Ishikawa (cell line): ENCODE measurements at regions not wholly inside any gene's neighbourhood (a gene's known extent, or its start where the extent isn't known, plus 50 kb on each side); places are given as distances from the start of the nearest gene placed in this dataset.

ENCODE experiments used
- CEBPB ChIP-seq: IDR thresholded peaks from 2 replicates; pipeline ENCODE4 v1.6.1; 2012
- CREB1 ChIP-seq: IDR thresholded peaks from 2 replicates; pipeline ENCODE4 v1.6.1; 2012; ENCODE audit warnings: low read depth
- EGR1 ChIP-seq: IDR thresholded peaks from 2 replicates; pipeline ENCODE4 v1.6.1; 2012
- EP300 ChIP-seq: IDR thresholded peaks from 2 replicates; pipeline ENCODE4 v1.6.1; 2012; ENCODE audit warnings: borderline replicate concordance
- FOXM1 ChIP-seq: IDR thresholded peaks from 2 replicates; pipeline ENCODE4 v1.6.1; 2012; ENCODE audit warnings: low read depth, borderline replicate concordance
- NFIC ChIP-seq: IDR thresholded peaks from 2 replicates; pipeline ENCODE4 v1.6.1; 2012
- RAD21 ChIP-seq: IDR thresholded peaks from 2 replicates; pipeline ENCODE4 v1.6.1; 2012; ENCODE audit warnings: low read depth
- TAF1 ChIP-seq: IDR thresholded peaks from 2 replicates; pipeline ENCODE4 v1.6.1; 2012; ENCODE audit warnings: low read depth, mild to moderate bottlenecking
- TCF12 ChIP-seq: IDR thresholded peaks from 2 replicates; pipeline ENCODE4 v1.6.1; 2012; ENCODE audit warnings: low read depth
- TEAD4 ChIP-seq: IDR thresholded peaks from 2 replicates; pipeline ENCODE4 v1.6.1; 2012
- YY1 ChIP-seq: IDR thresholded peaks from 2 replicates; pipeline ENCODE4 v1.6.1; 2012; ENCODE audit warnings: low read depth
- ZBTB7A ChIP-seq: IDR thresholded peaks from 2 replicates; pipeline ENCODE4 v1.6.1; 2012; ENCODE audit warnings: low read depth
- TF ChIP-seq, protein P1 (sequence below): IDR thresholded peaks from 2 replicates; pipeline ENCODE4 v1.6.1; 2012; ENCODE audit warnings: low read depth, mild to moderate bottlenecking
- TF ChIP-seq, protein P2 (sequence below): IDR thresholded peaks from 2 replicates; pipeline ENCODE4 v1.6.1; 2012
- TF ChIP-seq, protein P3 (sequence below): IDR thresholded peaks from 2 replicates; pipeline ENCODE4 v1.6.1; 2012

DNA sequence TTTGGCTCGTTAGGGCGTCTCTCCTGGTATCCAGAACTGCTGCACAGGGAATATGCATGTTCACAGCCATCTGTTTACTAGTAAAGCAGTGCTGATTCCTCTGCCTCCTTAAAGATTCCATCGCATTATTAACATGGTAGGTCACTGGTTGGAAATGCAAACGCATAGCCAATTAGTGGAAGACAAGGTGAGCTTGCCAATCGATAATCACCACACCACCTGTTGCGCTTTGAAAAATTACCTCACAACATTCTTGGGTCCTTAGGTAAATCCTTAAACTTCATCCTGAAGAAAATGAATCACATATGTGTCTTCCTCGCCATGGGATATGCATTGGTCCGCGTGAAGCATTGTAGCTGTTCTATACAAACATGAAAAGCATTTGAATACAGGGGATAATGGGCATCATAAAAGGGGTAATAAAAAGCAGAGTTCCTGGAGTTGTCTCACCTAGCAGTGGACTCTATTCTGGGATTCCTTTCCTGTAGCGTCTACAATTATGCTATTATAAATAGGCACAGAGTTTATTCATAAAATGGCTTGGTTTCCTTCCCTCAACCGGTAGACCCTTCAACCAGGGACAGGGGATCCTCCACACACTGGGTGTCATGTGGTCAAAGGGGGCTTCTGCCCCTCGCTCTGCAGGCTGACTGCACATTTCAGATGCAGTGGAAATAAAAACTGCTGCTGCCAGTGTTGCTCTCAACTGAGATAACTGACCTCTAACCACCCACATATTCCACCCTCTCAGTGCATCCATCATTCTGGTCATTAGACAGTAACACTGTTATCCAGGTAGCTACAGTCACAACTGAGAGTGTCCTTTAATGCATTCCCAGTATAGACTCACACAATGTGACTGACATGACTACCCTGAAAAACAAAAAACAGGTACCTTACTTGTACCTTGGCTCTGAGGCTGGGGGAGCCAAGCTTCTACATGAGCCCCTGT is 389.2 kb upstream of the NFE2L3 start:
- TF ChIP-seq TCF12 = no peak
- TF ChIP-seq CEBPB = no peak
- no peak for TF ChIP-seq TEAD4
- TF ChIP-seq FOXM1 = no peak
- no peak for TF ChIP-seq NFIC
- TF ChIP-seq, protein P1, sequence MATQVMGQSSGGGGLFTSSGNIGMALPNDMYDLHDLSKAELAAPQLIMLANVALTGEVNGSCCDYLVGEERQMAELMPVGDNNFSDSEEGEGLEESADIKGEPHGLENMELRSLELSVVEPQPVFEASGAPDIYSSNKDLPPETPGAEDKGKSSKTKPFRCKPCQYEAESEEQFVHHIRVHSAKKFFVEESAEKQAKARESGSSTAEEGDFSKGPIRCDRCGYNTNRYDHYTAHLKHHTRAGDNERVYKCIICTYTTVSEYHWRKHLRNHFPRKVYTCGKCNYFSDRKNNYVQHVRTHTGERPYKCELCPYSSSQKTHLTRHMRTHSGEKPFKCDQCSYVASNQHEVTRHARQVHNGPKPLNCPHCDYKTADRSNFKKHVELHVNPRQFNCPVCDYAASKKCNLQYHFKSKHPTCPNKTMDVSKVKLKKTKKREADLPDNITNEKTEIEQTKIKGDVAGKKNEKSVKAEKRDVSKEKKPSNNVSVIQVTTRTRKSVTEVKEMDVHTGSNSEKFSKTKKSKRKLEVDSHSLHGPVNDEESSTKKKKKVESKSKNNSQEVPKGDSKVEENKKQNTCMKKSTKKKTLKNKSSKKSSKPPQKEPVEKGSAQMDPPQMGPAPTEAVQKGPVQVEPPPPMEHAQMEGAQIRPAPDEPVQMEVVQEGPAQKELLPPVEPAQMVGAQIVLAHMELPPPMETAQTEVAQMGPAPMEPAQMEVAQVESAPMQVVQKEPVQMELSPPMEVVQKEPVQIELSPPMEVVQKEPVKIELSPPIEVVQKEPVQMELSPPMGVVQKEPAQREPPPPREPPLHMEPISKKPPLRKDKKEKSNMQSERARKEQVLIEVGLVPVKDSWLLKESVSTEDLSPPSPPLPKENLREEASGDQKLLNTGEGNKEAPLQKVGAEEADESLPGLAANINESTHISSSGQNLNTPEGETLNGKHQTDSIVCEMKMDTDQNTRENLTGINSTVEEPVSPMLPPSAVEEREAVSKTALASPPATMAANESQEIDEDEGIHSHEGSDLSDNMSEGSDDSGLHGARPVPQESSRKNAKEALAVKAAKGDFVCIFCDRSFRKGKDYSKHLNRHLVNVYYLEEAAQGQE = no peak
- no peak for TF ChIP-seq YY1
- TF ChIP-seq CREB1 = no peak
- no peak for TF ChIP-seq TAF1
- TF ChIP-seq, protein P2, sequence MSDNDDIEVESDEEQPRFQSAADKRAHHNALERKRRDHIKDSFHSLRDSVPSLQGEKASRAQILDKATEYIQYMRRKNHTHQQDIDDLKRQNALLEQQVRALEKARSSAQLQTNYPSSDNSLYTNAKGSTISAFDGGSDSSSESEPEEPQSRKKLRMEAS = no peak
- TF ChIP-seq EGR1 = no peak
- no peak for TF ChIP-seq RAD21
- TF ChIP-seq EP300 = no peak
- no peak for TF ChIP-seq ZBTB7A
- TF ChIP-seq, protein P3, sequence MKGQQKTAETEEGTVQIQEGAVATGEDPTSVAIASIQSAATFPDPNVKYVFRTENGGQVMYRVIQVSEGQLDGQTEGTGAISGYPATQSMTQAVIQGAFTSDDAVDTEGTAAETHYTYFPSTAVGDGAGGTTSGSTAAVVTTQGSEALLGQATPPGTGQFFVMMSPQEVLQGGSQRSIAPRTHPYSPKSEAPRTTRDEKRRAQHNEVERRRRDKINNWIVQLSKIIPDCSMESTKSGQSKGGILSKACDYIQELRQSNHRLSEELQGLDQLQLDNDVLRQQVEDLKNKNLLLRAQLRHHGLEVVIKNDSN = no peak

DNA sequence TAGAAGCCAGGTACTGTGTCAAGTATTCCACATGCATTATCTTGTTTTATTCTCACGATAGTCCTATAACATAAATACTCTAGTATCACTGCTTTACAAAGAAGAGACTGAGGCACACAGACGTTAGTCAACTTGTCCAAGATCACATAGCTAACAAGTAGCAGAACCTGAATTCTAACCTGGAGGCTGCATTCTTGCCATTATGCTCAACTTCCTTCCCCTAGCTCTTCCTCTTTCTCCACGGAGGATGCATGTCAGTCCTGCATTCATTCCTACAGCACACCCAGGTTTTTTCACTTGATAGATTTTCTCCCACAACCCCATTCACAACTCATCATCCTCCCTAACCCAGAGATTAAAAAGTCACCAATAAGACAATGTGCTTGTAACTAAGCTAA is 388.5 kb upstream of the NFE2L3 start:
- TF ChIP-seq CREB1 = no peak
- no peak for TF ChIP-seq EGR1
- no peak for TF ChIP-seq ZBTB7A
- TF ChIP-seq FOXM1 = no peak

DNA sequence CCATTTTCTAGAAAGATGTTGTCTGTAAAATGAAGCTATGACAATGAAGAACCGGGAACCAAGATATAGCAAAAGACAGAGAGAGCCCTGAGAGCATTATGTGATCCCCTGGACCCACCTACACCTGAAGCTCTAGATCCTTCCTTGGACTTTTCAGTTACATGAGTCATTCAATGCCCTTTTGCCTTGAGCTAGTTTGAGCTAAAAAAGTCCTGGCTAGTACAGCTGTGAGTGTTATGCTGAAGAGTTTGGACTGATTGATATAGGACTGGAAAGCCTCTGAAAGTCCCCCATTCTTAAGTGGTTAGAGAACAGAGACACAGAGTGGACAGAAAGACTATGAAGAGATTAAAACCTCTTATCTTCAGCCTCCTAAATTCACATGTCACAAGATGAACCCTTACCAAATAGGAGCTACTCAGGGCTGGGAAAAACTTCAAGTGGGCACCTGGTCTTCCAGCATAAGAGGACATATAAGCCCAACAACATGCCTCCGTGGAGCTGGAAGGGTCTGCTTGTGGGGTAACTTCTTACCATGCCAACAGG is 386.8 kb upstream of the NFE2L3 start:
- TF ChIP-seq ZBTB7A (no peak), TAF1 (no peak), RAD21 (no peak), TEAD4 (no peak), YY1 (no peak)

DNA sequence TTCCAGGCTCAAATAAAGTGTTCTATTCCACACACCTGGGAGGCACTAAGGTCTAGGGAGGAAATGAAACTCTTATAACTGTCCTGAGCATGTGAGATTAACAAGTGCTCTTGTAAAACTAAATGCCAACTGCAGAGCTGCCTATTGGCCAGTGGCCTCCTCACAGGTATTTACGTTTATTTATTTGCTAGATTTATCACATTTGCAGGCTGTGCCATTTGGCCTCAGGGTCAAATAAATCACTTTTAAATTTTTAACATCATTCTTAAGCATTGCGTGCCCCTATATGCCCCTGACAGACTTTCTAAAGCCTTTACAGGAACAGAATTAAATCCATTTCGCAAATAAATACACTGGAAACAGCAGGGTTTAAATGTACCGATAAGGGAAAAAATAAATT is 381.8 kb upstream of the NFE2L3 start:
- TF ChIP-seq TAF1 (no peak), RAD21 (no peak), CEBPB (no peak), CREB1 (no peak), TEAD4 (no peak), EP300 (no peak), ZBTB7A (no peak), FOXM1 (no peak)
- TF ChIP-seq, protein P1 = no peak
- TF ChIP-seq, protein P3 = no peak
- TF ChIP-seq, protein P2 = no peak

DNA sequence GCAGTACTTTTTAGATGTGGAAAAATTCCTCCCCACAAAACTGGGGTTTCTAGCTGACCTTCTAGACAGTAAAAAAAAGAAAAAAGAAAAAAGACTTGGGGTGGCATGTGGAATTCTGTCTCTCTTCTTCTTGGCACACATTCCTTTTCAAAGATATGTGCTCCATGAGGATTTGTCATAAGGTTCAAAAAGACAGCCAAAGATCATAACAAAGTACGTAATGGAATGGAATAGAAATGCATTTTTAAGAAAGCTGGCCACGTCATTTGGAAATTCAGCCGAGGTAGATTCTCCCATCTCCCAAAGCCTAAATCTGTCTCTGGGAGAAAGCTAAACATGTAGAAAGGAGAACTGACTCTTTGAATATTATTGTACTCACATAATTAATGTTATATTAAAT is 381.3 kb upstream of the NFE2L3 start:
- no peak for TF ChIP-seq TAF1
- TF ChIP-seq, protein P1 = no peak
- no peak for TF ChIP-seq TEAD4
- TF ChIP-seq YY1 = no peak
- TF ChIP-seq RAD21 = no peak
- TF ChIP-seq, protein P3 = no peak
- no peak for TF ChIP-seq TCF12
- no peak for TF ChIP-seq CREB1
- TF ChIP-seq, protein P2 = no peak
- TF ChIP-seq ZBTB7A = no peak
- no peak for TF ChIP-seq EGR1
- no peak for TF ChIP-seq NFIC
- no peak for TF ChIP-seq FOXM1
- TF ChIP-seq EP300 = no peak
- no peak for TF ChIP-seq CEBPB
